ENCODE measurements at regions not wholly inside any gene's neighbourhood (a gene's known extent, or its start where the extent isn't known, plus 50 kb on each side); places are given as distances from the start of the nearest gene placed in this dataset.
"Not testable (repeated sequence)": the region's sequence is repeated elsewhere in the genome, so short reads cannot be mapped to it uniquely, and the experiment has no call there.

GRCh38 chr10:71020061-71020460, 131.7 kb upstream of the PCBD1 start:
- TF ChIP-seq, protein P1, sequence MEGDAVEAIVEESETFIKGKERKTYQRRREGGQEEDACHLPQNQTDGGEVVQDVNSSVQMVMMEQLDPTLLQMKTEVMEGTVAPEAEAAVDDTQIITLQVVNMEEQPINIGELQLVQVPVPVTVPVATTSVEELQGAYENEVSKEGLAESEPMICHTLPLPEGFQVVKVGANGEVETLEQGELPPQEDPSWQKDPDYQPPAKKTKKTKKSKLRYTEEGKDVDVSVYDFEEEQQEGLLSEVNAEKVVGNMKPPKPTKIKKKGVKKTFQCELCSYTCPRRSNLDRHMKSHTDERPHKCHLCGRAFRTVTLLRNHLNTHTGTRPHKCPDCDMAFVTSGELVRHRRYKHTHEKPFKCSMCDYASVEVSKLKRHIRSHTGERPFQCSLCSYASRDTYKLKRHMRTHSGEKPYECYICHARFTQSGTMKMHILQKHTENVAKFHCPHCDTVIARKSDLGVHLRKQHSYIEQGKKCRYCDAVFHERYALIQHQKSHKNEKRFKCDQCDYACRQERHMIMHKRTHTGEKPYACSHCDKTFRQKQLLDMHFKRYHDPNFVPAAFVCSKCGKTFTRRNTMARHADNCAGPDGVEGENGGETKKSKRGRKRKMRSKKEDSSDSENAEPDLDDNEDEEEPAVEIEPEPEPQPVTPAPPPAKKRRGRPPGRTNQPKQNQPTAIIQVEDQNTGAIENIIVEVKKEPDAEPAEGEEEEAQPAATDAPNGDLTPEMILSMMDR (conservative IDR thresholded peaks at IDR 0.05; ENCODE audit: low read length), result not testable (repeated sequence)
- TF ChIP-seq EZH2phosphoT487 (IDR thresholded peaks at IDR 0.05; ENCODE audit: borderline replicate concordance), result not testable (repeated sequence)

All from Loucy (cell line).